GM13976 (cell line): ENCODE measurements at regions not wholly inside any gene's neighbourhood (a gene's known extent, or its start where the extent isn't known, plus 50 kb on each side); places are given as distances from the start of the nearest gene placed in this dataset.

Source experiments
- DNase-seq: peaks from one replicate; pipeline ENCODE4 v3.0.0; 2012; ENCODE audit warnings: low spot score
- CTCF ChIP-seq: IDR thresholded peaks from 2 replicates; pipeline ENCODE4 v1.5.1; 2012; ENCODE audit warnings: borderline replicate concordance, mild to moderate bottlenecking; ENCODE audit not compliant: insufficient read depth; ENCODE audit errors: extremely low read depth, missing control alignments, control extremely low read depth
- in situ Hi-C: fragments of 300-500 bp; cut with MboI; formaldehyde crosslinking; loops from one replicate; pipeline ENCODE4 v1.12.0; 2022; ENCODE audit warnings: low sequenced_read_pairs, mixed read lengths, inconsistent platforms; ENCODE audit not compliant: unreplicated experiment

- in situ Hi-C loops: no loop called here
- no peak for DNase-seq
- TF ChIP-seq CTCF: no peak
Measured at GRCh38 chr10:130578532-130579289, 442.5 kb downstream of the GLRX3 start.

GRCh38 chr10:130579913-130580312 lies 443.7 kb downstream of the GLRX3 start:
- TF ChIP-seq CTCF: no peak
- in situ Hi-C loops: no loop called here

GRCh38 chr10:130580975-130581374 lies 444.8 kb downstream of the GLRX3 start:
- in situ Hi-C loops: no loop called here
- DNase-seq: no peak
- TF ChIP-seq CTCF: no peak

More at GRCh38 chr10:130579913-130580312, 443.7 kb downstream of the GLRX3 start:
- DNase-seq: no peak

- in situ Hi-C loops: no loop called here
- no peak for TF ChIP-seq CTCF
- DNase-seq: no peak
Measured at GRCh38 chr10:130587718-130588117, 451.5 kb downstream of the GLRX3 start.

GRCh38 chr10:130606001-130606405 lies 469.8 kb downstream of the GLRX3 start:
- in situ Hi-C loops: no loop called here
- no peak for TF ChIP-seq CTCF
- no peak for DNase-seq

GRCh38 chr10:130607366-130607765 lies 471.2 kb downstream of the GLRX3 start:
- no peak for TF ChIP-seq CTCF
- DNase-seq: no peak
- in situ Hi-C loops: no loop called here
